ENCODE measurements at regions not wholly inside any gene's neighbourhood (a gene's known extent, or its start where the extent isn't known, plus 50 kb on each side); places are given as distances from the start of the nearest gene placed in this dataset.

GRCh38 chr15:100818927-100819326 lies 60.7 kb upstream of the ALDH1A3 start:
- Histone ChIP-seq H3K27me3 (replicated peaks in 1 of 2; ENCODE audit: control insufficient read depth in 2 of 2, insufficient read depth in 2 of 2, low read length in 1 of 2) (no peaks in the 10 kb centered on the region), H3K9me3 (replicated peaks; ENCODE audit: control insufficient read depth, insufficient read depth, low read length) (no peaks in the 10 kb centered on the region; the same call in 2 of the 3 replicates), H3K79me2 (ENCODE audit: control insufficient read depth, insufficient read depth, low read length) (no peaks in the 10 kb centered on the region), H3K4me3 (no peak overlapping the region), H3K27ac (ENCODE audit: control insufficient read depth, insufficient read depth) (no peak overlapping the region), H3K36me3 (ENCODE audit: control insufficient read depth in 2 of 2, insufficient read depth in 2 of 2, low read length in 1 of 2) (no peaks in the 10 kb centered on the region), H3K9ac (ENCODE audit: control insufficient read depth, insufficient read depth, low read length) (no peak overlapping the region), H4K20me1 (ENCODE audit: control insufficient read depth, insufficient read depth) (no peaks in the 10 kb centered on the region), H3K4me1 (ENCODE audit: control insufficient read depth, insufficient read depth, low read length) (no peaks in the 10 kb centered on the region), H3K4me2 (ENCODE audit: control insufficient read depth, insufficient read depth) (no peak overlapping the region), H2AFZ (ENCODE audit: control insufficient read depth, low read depth, low read length) (no peak overlapping the region)
- ATAC-seq (no peak), DNase-seq (ENCODE audit: low read depth, low spot score) (no peak), FAIRE-seq (no peak)
- ChIA-PET RAD21 (ENCODE audit: unreplicated experiment) (no interaction called here), POLR2A (no interaction called here), SMC1A (ENCODE audit: uncharacterized antibody, unreplicated experiment) (no interaction called here), CTCF (no interaction called here)
- intact Hi-C loops (cut with micrococcal nuclease; ENCODE audit: unreplicated experiment) (no loop called here), in situ Hi-C loops (cut with MboI) (no loop called here)
- TF ChIP-seq BACH1 (IDR thresholded peaks at IDR 0.05; ENCODE audit: borderline replicate concordance) (no peak), LARP7 (IDR thresholded peaks at IDR 0.05) (no peak), SMARCA5 (IDR thresholded peaks at IDR 0.05) (no peak), TCF3 (IDR thresholded peaks at IDR 0.05; ENCODE audit: borderline replicate concordance, insufficient read depth, low read depth, low read length) (no peak), BMI1 (IDR thresholded peaks at IDR 0.05; ENCODE audit: borderline replicate concordance) (no peak), CEBPZ (IDR thresholded peaks at IDR 0.05; ENCODE audit: low read depth, low read length) (no peak), NFIC (IDR thresholded peaks at IDR 0.05; ENCODE audit: low read depth, low read length) (no peak), POLR2AphosphoS5 (IDR thresholded peaks at IDR 0.05; ENCODE audit: low read length) (no peak), ATF3 (IDR thresholded peaks at IDR 0.05; ENCODE audit: borderline replicate concordance, extremely low read depth, low read depth, low read length) (no peak), FOXM1 (IDR thresholded peaks at IDR 0.05; ENCODE audit: low read depth, low read length) (no peak), MTA3 (IDR thresholded peaks at IDR 0.05; ENCODE audit: borderline replicate concordance, low read length) (no peak), MEF2A (IDR thresholded peaks at IDR 0.05; ENCODE audit: insufficient read depth, low read depth, low read length) (no peak), TCF7 (IDR thresholded peaks at IDR 0.05; ENCODE audit: borderline replicate concordance) (no peak), MYB (IDR thresholded peaks at IDR 0.05; ENCODE audit: borderline replicate concordance, low read depth, low read length) (no peak), ETV6 (conservative IDR thresholded peaks at IDR 0.05 in 1 of 2, IDR thresholded peaks at IDR 0.05 in 1 of 2; ENCODE audit: borderline replicate concordance in 1 of 2, low read depth in 1 of 2) (no peak), SMAD1 (IDR thresholded peaks at IDR 0.05; ENCODE audit: low read depth, partially characterized antibody) (no peak), HCFC1 (IDR thresholded peaks at IDR 0.05; ENCODE audit: low read length) (no peak), RELA (IDR thresholded peaks at IDR 0.05; ENCODE audit: borderline replicate concordance, partially characterized antibody) (no peak), POU2F2 (IDR thresholded peaks at IDR 0.05; ENCODE audit: borderline replicate concordance, low read depth, low read length) (no peak)
- WGBS (ENCODE audit: insufficient coverage, insufficient replicate concordance, low lambda C conversion rate, missing lambda C conversion rate), result 33% methylated on average over 3 of the region's 3 CpGs
- no TSS peak for BruUV-seq (replicated peaks)

All from GM12878 (cell line).